COLO829 (cell line): ENCODE measurements at regions not wholly inside any gene's neighbourhood (a gene's known extent, or its start where the extent isn't known, plus 50 kb on each side); places are given as distances from the start of the nearest gene placed in this dataset.
"Not testable (repeated sequence)": the region's sequence is repeated elsewhere in the genome, so short reads cannot be mapped to it uniquely, and the experiment has no call there.

ENCODE experiments used
- DNase-seq: peaks from one replicate; pipeline ENCODE4 v3.0.0; 2012; ENCODE audit warnings: low spot score

DNA sequence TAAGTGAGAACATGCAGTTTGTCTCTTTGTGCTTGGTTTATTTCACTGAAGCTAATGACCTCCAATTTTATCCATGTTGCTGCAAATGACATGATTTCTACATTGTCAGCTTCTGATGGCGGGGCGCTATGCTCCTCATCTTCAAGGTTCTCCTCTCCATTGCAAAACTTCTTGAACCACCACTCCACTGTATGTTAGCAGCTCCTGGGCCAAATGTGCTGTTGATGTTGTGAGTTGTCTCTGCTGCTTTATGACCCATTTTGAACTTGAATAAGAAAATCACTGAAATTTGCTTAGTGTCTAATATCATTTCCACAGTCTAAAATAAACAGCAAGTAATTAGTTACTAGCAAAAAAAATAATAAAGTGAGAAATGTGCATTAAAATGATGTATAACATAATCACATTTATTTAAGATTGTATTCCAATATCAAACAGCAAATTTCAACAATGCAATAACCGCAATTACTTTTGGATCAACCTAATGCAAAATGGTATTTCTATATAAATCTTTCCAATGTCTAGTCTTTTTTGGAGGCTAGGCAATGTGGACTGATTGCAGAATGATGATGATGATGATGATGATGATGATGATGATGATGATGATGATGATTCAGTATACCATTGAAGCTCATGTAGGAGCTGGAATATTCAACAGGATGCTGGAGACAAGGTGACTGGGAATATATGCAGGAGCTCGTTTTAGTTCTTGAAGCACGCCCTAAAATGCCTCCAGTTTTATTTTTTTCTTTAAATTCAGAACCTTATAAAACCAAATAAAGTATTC lies 304.9 kb upstream of the KYNU start:
- no peak for DNase-seq

- DNase-seq = no peak
These were observed 305.5 kb upstream of the KYNU start for GRCh38 chr2:142571934-142572333.

DNA sequence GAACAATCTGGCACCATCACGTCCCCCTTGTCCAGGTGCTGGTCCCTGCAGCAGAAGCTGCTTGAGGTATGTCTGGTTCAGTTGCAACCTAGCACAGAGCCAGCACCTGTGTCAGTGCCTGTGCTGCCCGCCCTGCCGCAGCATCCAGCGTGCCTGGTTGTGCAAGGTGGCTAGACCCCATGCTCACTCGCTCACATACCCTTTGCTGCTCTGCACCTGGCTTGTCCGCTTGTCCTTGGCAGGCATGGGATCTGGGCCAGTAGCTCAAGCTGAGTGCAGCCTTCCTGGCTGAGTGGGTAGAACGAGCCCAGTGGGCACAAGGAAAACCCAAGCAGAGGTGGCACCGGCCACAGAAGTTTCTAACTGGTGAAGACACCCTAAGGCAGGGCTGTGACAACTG lies 314.6 kb upstream of the KYNU start:
- no peak for DNase-seq

- DNase-seq = no peak
These were observed 315.8 kb upstream of the KYNU start for GRCh38 chr2:142561656-142562055.

DNA sequence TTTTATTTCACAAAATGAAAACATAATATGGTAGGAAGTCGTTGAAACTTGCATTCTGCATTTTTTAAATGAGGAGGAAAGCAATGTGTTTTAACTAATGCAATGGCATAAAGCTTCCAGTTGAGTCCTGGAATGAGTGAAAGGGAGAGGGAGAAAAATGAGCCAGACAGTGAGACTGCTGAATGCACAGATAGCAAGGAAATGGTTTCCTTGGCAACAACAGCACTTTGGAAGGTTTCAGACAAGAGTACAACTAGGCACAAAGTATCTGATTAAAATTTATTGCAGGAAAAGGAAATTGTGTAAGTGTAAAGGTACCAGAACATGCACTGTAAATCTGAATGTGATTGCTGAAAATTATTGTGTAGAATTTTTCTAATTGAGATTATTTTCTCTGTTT lies 320.1 kb upstream of the KYNU start:
- no peak for DNase-seq

DNA sequence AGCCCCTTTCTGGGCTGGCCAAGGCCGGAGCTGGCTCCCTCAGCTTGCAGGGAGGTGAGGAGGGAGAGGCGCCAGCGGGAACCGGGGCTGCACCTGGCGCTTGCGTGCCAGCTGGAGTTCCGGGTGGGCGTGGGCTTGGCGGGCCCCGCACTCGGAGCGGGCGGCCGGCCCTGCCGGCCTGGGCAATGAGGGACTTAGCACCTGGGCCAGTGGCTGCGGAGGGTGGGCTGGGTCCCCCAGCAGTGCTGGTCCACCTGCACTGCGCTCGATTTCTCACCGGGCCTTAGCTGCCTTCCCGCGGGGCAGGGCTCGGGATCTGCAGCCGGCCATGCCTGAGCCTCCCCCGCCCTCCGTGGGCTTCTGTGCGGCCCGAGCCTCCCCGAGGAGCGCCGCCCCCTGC lies 331.5 kb upstream of the KYNU start:
- not testable (repeated sequence) for DNase-seq

DNA sequence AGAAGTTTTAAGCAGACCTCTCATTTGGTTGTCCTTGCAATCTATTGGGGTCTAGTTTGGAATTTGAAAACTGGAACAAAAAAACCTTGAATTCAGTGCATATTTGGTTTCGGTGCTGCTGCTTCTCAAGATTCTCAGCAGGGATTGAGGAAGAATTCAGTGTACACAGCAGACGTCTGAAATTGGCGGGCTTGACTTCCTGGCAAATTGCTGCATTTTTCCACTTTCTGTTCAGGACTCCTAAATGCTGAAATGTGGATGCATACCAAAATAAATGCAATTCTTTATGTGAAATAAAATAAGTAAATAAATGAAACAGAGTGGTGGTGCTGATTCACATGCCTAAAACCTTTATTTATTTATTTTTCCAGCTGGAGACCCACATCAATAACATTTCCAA lies 332.4 kb upstream of the KYNU start:
- no peak for DNase-seq

DNA sequence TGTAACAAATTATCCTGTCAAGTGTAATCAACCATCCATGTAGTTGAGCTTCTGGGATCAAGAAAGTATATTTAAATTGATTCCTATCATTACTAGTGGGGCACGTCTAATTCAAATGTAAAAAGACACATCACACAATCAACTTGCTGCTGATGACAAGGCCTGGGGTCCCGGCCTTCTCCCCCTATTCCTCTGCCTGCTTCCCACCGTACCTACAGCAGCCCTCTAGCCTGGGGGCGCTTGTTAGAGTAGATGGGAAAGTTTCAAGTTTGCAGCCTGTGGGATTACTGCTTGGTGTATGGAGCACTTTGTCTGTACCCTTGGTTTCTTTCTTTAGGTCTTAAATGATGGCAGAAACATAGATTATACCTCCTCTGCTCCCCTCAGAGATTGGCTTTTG lies 333.3 kb upstream of the KYNU start:
- DNase-seq = no peak

DNA sequence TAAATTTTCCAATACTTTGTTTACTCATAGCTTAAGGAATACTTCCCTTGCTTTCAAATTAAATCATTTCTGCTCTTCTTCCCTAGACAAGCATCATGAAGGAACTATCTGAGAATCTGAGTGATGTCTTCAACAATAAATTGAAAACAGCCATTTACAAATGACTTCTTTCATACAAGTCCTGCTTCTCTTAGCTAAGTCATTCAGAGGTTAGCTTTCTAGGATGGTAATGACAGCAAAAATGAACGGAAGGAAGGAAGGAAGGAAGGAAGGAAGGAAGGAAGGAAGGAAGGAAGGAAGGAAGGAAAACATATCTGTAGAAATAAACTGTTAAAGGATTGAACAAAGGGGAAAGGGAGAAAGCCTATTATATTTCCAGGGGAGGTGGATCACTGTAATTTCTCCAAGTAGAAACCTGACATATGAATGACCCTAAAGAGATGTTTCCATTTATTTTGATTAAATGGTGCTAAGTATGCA lies 335.0 kb upstream of the KYNU start:
- DNase-seq = no peak

DNA sequence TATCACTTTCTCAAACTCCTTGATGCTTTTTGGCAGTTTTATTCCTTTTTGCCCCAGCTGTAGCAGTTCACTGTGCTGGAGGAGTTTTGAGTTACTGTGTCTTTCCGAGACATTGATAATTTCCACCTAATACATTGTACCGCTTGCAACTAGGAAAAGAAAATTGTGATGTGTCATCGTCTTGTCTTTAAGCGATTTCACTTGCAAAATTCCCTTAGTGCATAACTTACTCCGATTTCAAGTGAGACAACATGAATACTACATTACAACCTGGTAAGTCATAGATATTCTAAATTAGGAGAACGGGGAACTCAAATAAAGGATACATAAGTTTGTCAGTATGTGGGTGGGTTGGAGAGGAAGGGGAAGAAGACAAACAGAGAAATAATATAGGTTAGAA lies 340.5 kb upstream of the KYNU start:
- no peak for DNase-seq

- no peak for DNase-seq
These were observed 341.0 kb upstream of the KYNU start for GRCh38 chr2:142536492-142536891.

- DNase-seq = no peak
These were observed 342.2 kb upstream of the KYNU start for GRCh38 chr2:142535311-142535710.

DNA sequence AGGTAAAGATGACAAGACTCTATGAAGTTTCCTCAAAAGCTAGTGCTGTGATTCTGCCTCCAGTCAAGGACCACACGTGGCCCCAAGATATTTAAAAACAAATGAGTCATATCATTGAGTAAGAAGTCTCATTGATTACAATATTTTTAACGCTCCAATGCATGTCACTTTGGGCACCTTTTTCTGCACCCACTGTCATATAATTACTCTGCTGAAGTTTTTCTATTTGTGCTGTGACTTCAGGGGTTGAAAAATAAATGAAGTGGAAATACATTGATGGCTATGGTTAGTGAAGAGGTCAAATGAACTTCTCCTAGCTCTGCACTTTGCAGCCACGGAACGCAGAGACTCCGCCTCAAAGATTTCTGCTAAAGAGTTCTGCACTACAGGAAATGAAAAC lies 344.3 kb upstream of the KYNU start:
- DNase-seq = no peak

DNA sequence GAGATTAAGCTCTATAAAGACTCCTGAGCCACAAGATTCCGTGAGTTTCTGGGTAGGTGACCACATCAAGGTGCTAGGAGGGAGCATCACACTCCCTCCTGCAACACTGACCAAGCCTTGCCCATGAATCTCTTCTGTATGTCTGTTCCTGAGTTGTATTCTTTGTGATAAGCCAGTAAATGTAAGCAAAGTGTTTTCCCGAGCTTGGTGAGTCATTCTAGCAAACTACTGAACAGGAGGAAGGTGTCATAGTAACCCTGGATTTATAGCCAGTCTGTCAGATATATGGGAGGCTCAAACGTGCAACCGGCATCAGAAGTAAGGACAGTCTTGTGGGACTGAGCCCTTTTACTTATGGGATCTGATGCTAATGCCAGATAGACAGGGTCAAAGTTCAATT lies 346.1 kb upstream of the KYNU start:
- no peak for DNase-seq

GRCh38 chr2:142525720-142526119 lies 351.7 kb upstream of the KYNU start:
- DNase-seq = no peak

DNA sequence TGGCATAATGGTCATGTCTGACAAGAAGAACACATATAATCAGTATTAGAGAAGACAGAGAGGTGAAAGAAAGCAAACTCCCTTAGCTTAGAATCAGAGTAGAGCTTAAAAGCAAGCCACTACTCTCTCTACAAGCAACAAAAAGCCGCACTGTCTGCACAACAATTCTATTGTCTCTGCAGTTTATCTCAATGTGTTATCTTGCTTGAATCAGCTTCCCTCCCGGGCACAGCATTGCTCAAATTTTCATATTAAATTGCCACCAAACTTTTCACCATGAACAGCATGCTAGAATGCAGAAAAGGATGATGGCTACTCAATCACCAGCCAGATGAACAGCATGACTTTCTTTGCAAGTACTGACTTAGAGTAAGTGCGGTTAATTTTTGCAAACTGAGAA lies 356.0 kb upstream of the KYNU start:
- DNase-seq = no peak

DNA sequence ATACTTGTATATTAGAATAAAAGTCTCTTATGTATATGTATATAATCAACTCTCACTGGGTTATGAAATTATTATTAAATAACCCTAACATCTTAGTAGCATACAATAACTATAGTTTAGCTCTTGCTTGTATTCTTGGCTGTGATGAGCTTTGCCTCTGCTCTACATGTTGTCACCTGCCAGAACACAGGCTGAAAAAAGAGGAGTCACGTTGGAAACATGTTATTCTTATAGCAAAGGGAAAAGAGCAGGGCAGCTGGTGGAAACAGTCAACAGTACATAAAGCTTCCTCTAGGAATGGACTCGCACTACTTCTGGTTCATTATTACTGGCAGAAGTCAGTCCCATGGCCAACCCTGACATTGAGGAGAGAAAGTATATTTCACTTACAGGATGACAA lies 362.0 kb upstream of the KYNU start:
- DNase-seq = no peak

- DNase-seq = no peak
These were observed 368.1 kb upstream of the KYNU start for GRCh38 chr2:142509401-142509800.

GRCh38 chr2:142504754-142505153 lies 372.7 kb upstream of the KYNU start:
- no peak for DNase-seq

GRCh38 chr2:142502402-142502801 lies 371.6 kb upstream of the LRP1B start:
- no peak for DNase-seq

DNA sequence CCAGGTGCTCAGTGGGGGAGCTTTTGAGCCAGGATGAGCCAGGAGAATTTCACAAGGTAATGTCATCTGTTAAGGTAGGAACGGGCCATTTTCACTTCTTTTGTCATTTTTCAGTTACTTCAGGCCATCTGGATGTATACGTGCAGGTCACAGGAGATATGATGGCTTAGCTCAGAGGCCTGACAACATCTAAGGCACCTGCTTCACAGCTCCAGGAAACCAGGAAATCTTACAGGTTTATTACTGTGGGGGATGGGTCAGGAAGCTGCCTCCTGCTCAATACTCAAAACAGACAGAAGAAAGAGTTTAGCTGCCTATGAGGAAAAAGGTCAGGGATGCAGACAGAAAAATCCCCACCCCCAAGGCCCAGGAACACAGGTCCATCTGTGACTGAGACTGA lies 364.3 kb upstream of the LRP1B start:
- DNase-seq = no peak

DNA sequence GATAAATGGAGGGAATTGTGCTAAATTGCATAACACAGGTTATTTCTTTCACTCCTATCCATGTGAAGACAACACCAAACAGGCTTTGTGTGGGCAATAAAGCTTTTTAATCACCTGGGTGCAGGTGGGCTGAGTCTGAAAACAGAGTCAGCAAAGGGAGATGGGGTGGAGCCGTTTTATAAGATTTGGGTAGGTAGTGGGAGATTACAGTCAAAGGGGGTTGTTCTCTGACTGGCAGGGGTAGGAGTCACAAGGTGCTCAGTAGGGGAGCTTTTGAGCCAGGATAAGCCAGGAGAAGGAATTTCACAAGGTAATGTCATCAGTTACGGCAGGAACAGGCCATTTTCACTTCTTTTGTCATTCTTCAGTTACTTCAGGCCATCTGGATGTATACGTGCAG lies 358.8 kb upstream of the LRP1B start:
- DNase-seq = not testable (repeated sequence)

- no peak for DNase-seq
These were observed 353.3 kb upstream of the LRP1B start for GRCh38 chr2:142484111-142484510.

DNA sequence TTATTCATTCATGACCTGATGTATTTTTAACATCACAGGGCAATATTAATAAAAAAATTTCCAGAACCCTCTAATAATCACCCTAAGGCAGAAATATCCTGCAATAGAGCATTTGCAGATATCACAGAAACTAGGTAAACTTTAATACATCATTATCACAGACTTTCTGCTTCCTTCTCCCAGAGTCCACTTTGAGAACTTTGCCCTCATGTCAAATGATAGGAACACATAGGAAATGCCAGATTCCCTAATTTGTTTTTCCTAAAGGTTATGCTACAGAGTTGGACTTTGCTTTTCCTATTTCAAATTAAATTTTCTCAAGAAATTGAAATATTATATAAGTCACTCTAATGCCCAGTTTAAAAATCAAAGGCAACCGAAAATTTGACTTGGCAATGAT lies 352.8 kb upstream of the LRP1B start:
- no peak for DNase-seq
